NCI-H524 treated with DMSO at 0.1 percent for 48 hours (cell line): ENCODE measurements at regions not wholly inside any gene's neighbourhood (a gene's known extent, or its start where the extent isn't known, plus 50 kb on each side); places are given as distances from the start of the nearest gene placed in this dataset.

Source experiments
- DNase-seq: peaks from one replicate; lab custom pipeline; 2025; lab: John Stamatoyannopoulos, UW

- no peak for DNase-seq
These were observed 60.8 kb upstream of the KCNJ15 start for GRCh38 chr21:38196036-38196435.

- DNase-seq = no peak
These were observed 54.0 kb upstream of the KCNJ15 start for GRCh38 chr21:38202811-38203210.

GRCh38 chr21:38203229-38203628, 53.6 kb upstream of the KCNJ15 start:
- no peak for DNase-seq

- DNase-seq = no peak
These were observed 50.9 kb upstream of the KCNJ15 start for GRCh38 chr21:38205940-38206339.

- DNase-seq = no peak
These were observed 50.1 kb upstream of the KCNJ15 start for GRCh38 chr21:38206646-38207045.
